GM23338 (cell line): ENCODE measurements at regions not wholly inside any gene's neighbourhood (a gene's known extent, or its start where the extent isn't known, plus 50 kb on each side); places are given as distances from the start of the nearest gene placed in this dataset.

Experiments
- CREB1 ChIP-seq: fragments of 250-450 bp; sonication (Bioruptor Pico); IDR thresholded peaks from 2 replicates; pipeline ENCODE4 v1.5.0; 2020; ENCODE audit warnings: low read depth, mild to moderate bottlenecking, moderate library complexity
- EZH2 ChIP-seq: fragments of 200-600 bp; sonication (generic); IDR thresholded peaks from one replicate; pipeline ENCODE4 v1.8.0; 2017; ENCODE audit warnings: antibody characterized with exemption, mild to moderate bottlenecking, low read depth; ENCODE audit not compliant: unreplicated experiment
- NANOG ChIP-seq: IDR thresholded peaks from 2 replicates; pipeline ENCODE4 v1.6.1; 2016; ENCODE audit warnings: antibody characterized with exemption, borderline replicate concordance
- POLR2AphosphoS5 ChIP-seq: IDR thresholded peaks from 2 replicates; pipeline ENCODE4 v1.6.1; 2016; ENCODE audit warnings: antibody characterized with exemption, low read depth
- STAT1 ChIP-seq: IDR thresholded peaks from one replicate; pipeline ENCODE4 v1.6.1; 2016; ENCODE audit warnings: antibody characterized with exemption; ENCODE audit not compliant: unreplicated experiment
- TF ChIP-seq, protein P1 (sequence below), 2 experiments: fragments of 200-600 bp in 1 of 2; sonication (generic) in 1 of 2; conservative IDR thresholded peaks; 2 replicates each; pipeline versions ENCODE4 v1.5.1 to v1.6.1; 2016 to 2017; ENCODE audit warnings: antibody characterized with exemption in 2 of 2, low read depth in 2 of 2, mild to moderate bottlenecking in 2 of 2, moderate library complexity in 1 of 2
- TF ChIP-seq, protein P2 (sequence below): IDR thresholded peaks from one replicate; pipeline ENCODE4 v1.6.1; 2018; ENCODE audit warnings: antibody characterized with exemption; ENCODE audit not compliant: unreplicated experiment

DNA sequence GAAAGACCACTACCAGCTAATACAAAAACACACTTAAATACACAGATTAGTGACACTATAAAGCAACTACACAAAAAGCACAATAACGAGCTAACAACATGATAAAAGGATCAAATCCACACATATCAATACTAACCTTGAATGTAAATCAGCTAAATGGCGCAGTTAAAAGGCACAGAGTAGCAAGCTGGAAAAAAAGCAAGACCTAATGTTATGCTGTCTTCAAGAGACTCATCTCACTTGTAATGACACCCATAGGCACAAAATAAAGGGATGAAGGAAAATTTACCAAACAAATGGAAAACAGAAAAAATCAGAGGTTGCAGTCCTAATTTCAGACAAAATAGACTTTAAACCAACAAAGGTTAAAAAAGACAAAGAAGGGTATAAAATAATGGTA is 86.3 kb downstream of the NUS1 start:
- TF ChIP-seq, protein P1, sequence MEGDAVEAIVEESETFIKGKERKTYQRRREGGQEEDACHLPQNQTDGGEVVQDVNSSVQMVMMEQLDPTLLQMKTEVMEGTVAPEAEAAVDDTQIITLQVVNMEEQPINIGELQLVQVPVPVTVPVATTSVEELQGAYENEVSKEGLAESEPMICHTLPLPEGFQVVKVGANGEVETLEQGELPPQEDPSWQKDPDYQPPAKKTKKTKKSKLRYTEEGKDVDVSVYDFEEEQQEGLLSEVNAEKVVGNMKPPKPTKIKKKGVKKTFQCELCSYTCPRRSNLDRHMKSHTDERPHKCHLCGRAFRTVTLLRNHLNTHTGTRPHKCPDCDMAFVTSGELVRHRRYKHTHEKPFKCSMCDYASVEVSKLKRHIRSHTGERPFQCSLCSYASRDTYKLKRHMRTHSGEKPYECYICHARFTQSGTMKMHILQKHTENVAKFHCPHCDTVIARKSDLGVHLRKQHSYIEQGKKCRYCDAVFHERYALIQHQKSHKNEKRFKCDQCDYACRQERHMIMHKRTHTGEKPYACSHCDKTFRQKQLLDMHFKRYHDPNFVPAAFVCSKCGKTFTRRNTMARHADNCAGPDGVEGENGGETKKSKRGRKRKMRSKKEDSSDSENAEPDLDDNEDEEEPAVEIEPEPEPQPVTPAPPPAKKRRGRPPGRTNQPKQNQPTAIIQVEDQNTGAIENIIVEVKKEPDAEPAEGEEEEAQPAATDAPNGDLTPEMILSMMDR (conservative IDR thresholded peaks at IDR 0.05; ENCODE audit: low read depth in 2 of 2) = no peak
- no peak for TF ChIP-seq CREB1 (CRISPR knock-in tag)
- TF ChIP-seq EZH2 = no peak
- TF ChIP-seq POLR2AphosphoS5 = no peak
- no peak for TF ChIP-seq NANOG
- no peak for TF ChIP-seq STAT1
- TF ChIP-seq, protein P2, sequence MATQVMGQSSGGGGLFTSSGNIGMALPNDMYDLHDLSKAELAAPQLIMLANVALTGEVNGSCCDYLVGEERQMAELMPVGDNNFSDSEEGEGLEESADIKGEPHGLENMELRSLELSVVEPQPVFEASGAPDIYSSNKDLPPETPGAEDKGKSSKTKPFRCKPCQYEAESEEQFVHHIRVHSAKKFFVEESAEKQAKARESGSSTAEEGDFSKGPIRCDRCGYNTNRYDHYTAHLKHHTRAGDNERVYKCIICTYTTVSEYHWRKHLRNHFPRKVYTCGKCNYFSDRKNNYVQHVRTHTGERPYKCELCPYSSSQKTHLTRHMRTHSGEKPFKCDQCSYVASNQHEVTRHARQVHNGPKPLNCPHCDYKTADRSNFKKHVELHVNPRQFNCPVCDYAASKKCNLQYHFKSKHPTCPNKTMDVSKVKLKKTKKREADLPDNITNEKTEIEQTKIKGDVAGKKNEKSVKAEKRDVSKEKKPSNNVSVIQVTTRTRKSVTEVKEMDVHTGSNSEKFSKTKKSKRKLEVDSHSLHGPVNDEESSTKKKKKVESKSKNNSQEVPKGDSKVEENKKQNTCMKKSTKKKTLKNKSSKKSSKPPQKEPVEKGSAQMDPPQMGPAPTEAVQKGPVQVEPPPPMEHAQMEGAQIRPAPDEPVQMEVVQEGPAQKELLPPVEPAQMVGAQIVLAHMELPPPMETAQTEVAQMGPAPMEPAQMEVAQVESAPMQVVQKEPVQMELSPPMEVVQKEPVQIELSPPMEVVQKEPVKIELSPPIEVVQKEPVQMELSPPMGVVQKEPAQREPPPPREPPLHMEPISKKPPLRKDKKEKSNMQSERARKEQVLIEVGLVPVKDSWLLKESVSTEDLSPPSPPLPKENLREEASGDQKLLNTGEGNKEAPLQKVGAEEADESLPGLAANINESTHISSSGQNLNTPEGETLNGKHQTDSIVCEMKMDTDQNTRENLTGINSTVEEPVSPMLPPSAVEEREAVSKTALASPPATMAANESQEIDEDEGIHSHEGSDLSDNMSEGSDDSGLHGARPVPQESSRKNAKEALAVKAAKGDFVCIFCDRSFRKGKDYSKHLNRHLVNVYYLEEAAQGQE = no peak
